Stimulated activated CD4-positive, alpha-beta T cell treated with anti-CD3 and anti-CD28 coated beads, Interleukin-1b, Interleukin-23, amount 100 ng/mL, for 48 hours (primary cell): ENCODE measurements at regions not wholly inside any gene's neighbourhood (a gene's known extent, or its start where the extent isn't known, plus 50 kb on each side); places are given as distances from the start of the nearest gene placed in this dataset.

ENCODE experiments used
- DNase-seq: peaks from one replicate; pipeline ENCODE4 v3.0.0-alpha.2; 2020

GRCh38 chr1:209368864-209369598 is 214.5 kb upstream of the CAMK1G start:
- no peak for DNase-seq

GRCh38 chr1:209370241-209370995 is 213.1 kb upstream of the CAMK1G start:
- no peak for DNase-seq

- DNase-seq: no peak
Measured at GRCh38 chr1:209375097-209375496, 208.4 kb upstream of the CAMK1G start.

GRCh38 chr1:209375671-209376365 is 207.7 kb upstream of the CAMK1G start:
- no peak for DNase-seq

GRCh38 chr1:209376774-209377173 is 206.7 kb upstream of the CAMK1G start:
- no peak for DNase-seq

- no peak for DNase-seq
Measured at GRCh38 chr1:209377995-209378394, 205.5 kb upstream of the CAMK1G start.

GRCh38 chr1:209379280-209379679 is 204.2 kb upstream of the CAMK1G start:
- DNase-seq: no peak

- DNase-seq: no peak
Measured at GRCh38 chr1:209380420-209380819, 203.1 kb upstream of the CAMK1G start.

- DNase-seq: no peak
Measured at GRCh38 chr1:209382231-209383100, 201.0 kb upstream of the CAMK1G start.

GRCh38 chr1:209383422-209383821 is 200.1 kb upstream of the CAMK1G start:
- DNase-seq: no peak

- DNase-seq: no peak
Measured at GRCh38 chr1:209383907-209384709, 199.4 kb upstream of the CAMK1G start.

- DNase-seq: no peak
Measured at GRCh38 chr1:209384710-209385550, 198.6 kb upstream of the CAMK1G start.

GRCh38 chr1:209386156-209386555 is 197.4 kb upstream of the CAMK1G start:
- no peak for DNase-seq

- DNase-seq: no peak
Measured at GRCh38 chr1:209387271-209387968, 196.1 kb upstream of the CAMK1G start.

GRCh38 chr1:209387969-209388329 is 195.6 kb upstream of the CAMK1G start:
- no peak for DNase-seq

- no peak for DNase-seq
Measured at GRCh38 chr1:209388358-209388757, 195.2 kb upstream of the CAMK1G start.

GRCh38 chr1:209389258-209389657 is 194.3 kb upstream of the CAMK1G start:
- DNase-seq: no peak

GRCh38 chr1:209389975-209390374 is 193.5 kb upstream of the CAMK1G start:
- DNase-seq: no peak

- no peak for DNase-seq
Measured at GRCh38 chr1:209390764-209391163, 192.8 kb upstream of the CAMK1G start.

- no peak for DNase-seq
Measured at GRCh38 chr1:209391792-209392191, 191.7 kb upstream of the CAMK1G start.
